KMS-11 (cell line): ENCODE measurements at regions not wholly inside any gene's neighbourhood (a gene's known extent, or its start where the extent isn't known, plus 50 kb on each side); places are given as distances from the start of the nearest gene placed in this dataset.

Source experiments
- H2AFZ ChIP-seq: fragments of 200-600 bp; sonication (generic); 2 replicates; pipeline ENCODE4 v1.6.1; 2016; ENCODE audit warnings: antibody characterized with exemption, mixed run types, low read depth
- H3K27ac ChIP-seq: fragments of 200-600 bp; sonication (generic); 2 replicates; pipeline ENCODE4 v1.6.1; 2016; ENCODE audit warnings: mild to moderate bottlenecking, mixed run types
- H3K27me3 ChIP-seq: fragments of 200-600 bp; sonication (generic); 2 replicates; pipeline ENCODE4 v1.6.1; 2017; ENCODE audit warnings: mild to moderate bottlenecking, low read depth, mixed run types, moderate library complexity; ENCODE audit not compliant: insufficient read depth
- H3K36me3 ChIP-seq: fragments of 200-600 bp; sonication (generic); 2 replicates; pipeline ENCODE4 v1.6.1; 2017; ENCODE audit warnings: mild to moderate bottlenecking, mixed run types; ENCODE audit not compliant: insufficient read depth
- H3K4me1 ChIP-seq: fragments of 200-600 bp; sonication (generic); 2 replicates; pipeline ENCODE4 v1.6.1; 2016; ENCODE audit warnings: mild to moderate bottlenecking, low read depth, mixed run types; ENCODE audit not compliant: poor library complexity, severe bottlenecking
- H3K4me2 ChIP-seq: fragments of 200-600 bp; sonication (generic); 2 replicates; pipeline ENCODE4 v1.7.0; 2016; ENCODE audit warnings: mild to moderate bottlenecking, mixed run types
- H3K4me3 ChIP-seq: fragments of 200-600 bp; sonication (generic); IDR thresholded peaks from 2 replicates; pipeline ENCODE4 v1.6.1; 2017; ENCODE audit warnings: low read depth, low read length, mixed read lengths; ENCODE audit not compliant: insufficient read depth
- H3K79me2 ChIP-seq: fragments of 200-600 bp; sonication (generic); 2 replicates; pipeline ENCODE4 v1.6.1; 2016; ENCODE audit warnings: low read depth, mixed run types; ENCODE audit not compliant: insufficient read depth
- H3K9ac ChIP-seq: fragments of 200-600 bp; sonication (generic); 2 replicates; pipeline ENCODE4 v1.6.1; 2016; ENCODE audit warnings: mild to moderate bottlenecking, mixed run types
- H4K20me1 ChIP-seq: fragments of 200-600 bp; sonication (generic); 2 replicates; pipeline ENCODE4 v1.6.1; 2016; ENCODE audit warnings: mild to moderate bottlenecking, mixed run types; ENCODE audit not compliant: insufficient read depth
- CTCF ChIP-seq: fragments of 200-600 bp; sonication (generic); conservative IDR thresholded peaks from 2 replicates; pipeline ENCODE4 v1.6.1; 2017; ENCODE audit warnings: low read depth, mild to moderate bottlenecking, antibody characterized with exemption, low read length, moderate library complexity, mixed read lengths

GRCh38 chr9:30178610-30179009 lies 2205.8 kb upstream of the ACO1 start:
- Histone ChIP-seq H3K4me3 (no peak overlapping the region), H3K4me2 (no peak overlapping the region), H3K27ac (no peak overlapping the region), H2AFZ (no peak overlapping the region), H3K79me2 (no peaks in the 10 kb centered on the region), H3K9ac (no peak overlapping the region), H3K36me3 (no peaks in the 10 kb centered on the region), H4K20me1 (no peaks in the 10 kb centered on the region), H3K27me3 (no peaks in the 10 kb centered on the region), H3K4me1 (no peaks in the 10 kb centered on the region)
- no peak for TF ChIP-seq CTCF

GRCh38 chr9:30193421-30193820 lies 2191.0 kb upstream of the ACO1 start:
- H4K20me1 ChIP-seq = no peaks in the 10 kb centered on the region
- no peaks in the 10 kb centered on the region for H3K4me1 ChIP-seq
- no peak overlapping the region for H3K27ac ChIP-seq
- H3K4me3 ChIP-seq = no peak overlapping the region
- no peaks in the 10 kb centered on the region for H3K36me3 ChIP-seq
- no peaks in the 10 kb centered on the region for H3K27me3 ChIP-seq
- H3K4me2 ChIP-seq = no peak overlapping the region
- no peaks in the 10 kb centered on the region for H3K79me2 ChIP-seq
- H3K9ac ChIP-seq = no peak overlapping the region
- H2AFZ ChIP-seq = no peak overlapping the region
- no peak for TF ChIP-seq CTCF

GRCh38 chr9:30196941-30197340 lies 2187.5 kb upstream of the ACO1 start:
- H3K9ac ChIP-seq = no peak overlapping the region
- H3K79me2 ChIP-seq = no peaks in the 10 kb centered on the region
- no peak for TF ChIP-seq CTCF
- H3K27me3 ChIP-seq = no peaks in the 10 kb centered on the region
- H3K27ac ChIP-seq = no peak overlapping the region
- no peaks in the 10 kb centered on the region for H4K20me1 ChIP-seq
- H3K4me2 ChIP-seq = no peak overlapping the region
- H3K4me3 ChIP-seq = no peak overlapping the region
- H3K36me3 ChIP-seq = no peaks in the 10 kb centered on the region
- no peaks in the 10 kb centered on the region for H3K4me1 ChIP-seq
- H2AFZ ChIP-seq = no peak overlapping the region

- H2AFZ ChIP-seq = no peak overlapping the region
- no peaks in the 10 kb centered on the region for H3K4me1 ChIP-seq
- H3K9ac ChIP-seq = no peak overlapping the region
- TF ChIP-seq CTCF = no peak
- no peaks in the 10 kb centered on the region for H4K20me1 ChIP-seq
- H3K36me3 ChIP-seq = no peaks in the 10 kb centered on the region
- H3K4me3 ChIP-seq = no peak overlapping the region
- H3K4me2 ChIP-seq = no peak overlapping the region
- no peaks in the 10 kb centered on the region for H3K27me3 ChIP-seq
- H3K79me2 ChIP-seq = no peaks in the 10 kb centered on the region
- H3K27ac ChIP-seq = no peak overlapping the region
Measured at GRCh38 chr9:30197453-30197852, 2187.0 kb upstream of the ACO1 start.

GRCh38 chr9:30197954-30198353 lies 2186.5 kb upstream of the ACO1 start:
- H3K36me3 ChIP-seq = no peaks in the 10 kb centered on the region

More at GRCh38 chr9:30197954-30198353, 2186.5 kb upstream of the ACO1 start:
- no peak for TF ChIP-seq CTCF
- Histone ChIP-seq H3K4me2 (no peak overlapping the region), H3K4me3 (no peak overlapping the region), H3K9ac (no peak overlapping the region), H3K4me1 (no peaks in the 10 kb centered on the region), H3K27ac (no peak overlapping the region), H4K20me1 (no peaks in the 10 kb centered on the region), H3K27me3 (no peaks in the 10 kb centered on the region), H2AFZ (no peak overlapping the region), H3K79me2 (no peaks in the 10 kb centered on the region)
